HepG2 (cell line): ENCODE measurements at regions not wholly inside any gene's neighbourhood (a gene's known extent, or its start where the extent isn't known, plus 50 kb on each side); places are given as distances from the start of the nearest gene placed in this dataset.
A peak's percentile ranks its signal among the peaks of the same experiment; 100 is the strongest.

Source experiments
- ATAC-seq: fragments of 200-7000 bp; cut with Tn5 transposase; 3 replicates; pipeline ENCODE4 v1.9.1; 2020; ENCODE audit warnings: mild to moderate bottlenecking, moderate library complexity
- BruUV-seq: library from RNA; stranded (reverse); fragments of 400-500 nt; replicated peaks from 2 replicates; lab custom pipeline; 2021; lab: Mats Ljungman, UMichigan
- CTCF ChIA-PET: fragments of 300-600 bp; formaldehyde crosslinking; extraction: SDS; loops from one replicate; lab custom pipeline; 2021; ENCODE audit warnings: low total read pairs, inconsistent platforms, low intra/inter-chr PET ratio; lab: Yijun Ruan, JAX
- POLR2A ChIA-PET: fragments of 350-600 bp; sonication (Branson Sonifier 250); formaldehyde crosslinking; loops from one replicate; lab custom pipeline; 2020; ENCODE audit warnings: antibody characterized with exemption, inconsistent platforms; lab: Yijun Ruan, JAX
- DNase-seq: peaks from one replicate; pipeline ENCODE4 v3.0.0-alpha.2; 2015; ENCODE audit warnings: low spot score
- FAIRE-seq: peaks from 3 replicates; lab custom pipeline; 2011; peaks lifted over from hg19 to GRCh38; lab: Jason Lieb, UNC
- H2AFZ ChIP-seq: one replicate; pipeline ENCODE4 v1.6.1; 2011; ENCODE audit warnings: low read length, inconsistent platforms
- H3K27ac ChIP-seq: fragments of 300-600 bp; 3 replicates; pipeline ENCODE4 v1.8.0; 2011; ENCODE audit warnings: mixed run types, mild to moderate bottlenecking, mixed read lengths, low read length, inconsistent platforms; ENCODE audit not compliant: insufficient read depth; ENCODE audit errors: extremely low read length
- H3K27me3 ChIP-seq, 2 experiments: fragments of 200-600 bp in 1 of 2; 2 replicates in 1 of 2; 3 replicates in 1 of 2; pipeline versions ENCODE4 v1.6.0 to v1.8.0; 2011; ENCODE audit warnings: low read length in 2 of 2, mild to moderate bottlenecking in 2 of 2, moderate library complexity in 2 of 2, inconsistent platforms in 1 of 2; ENCODE audit not compliant: insufficient read depth in 2 of 2, control insufficient read depth in 1 of 2
- H3K36me3 ChIP-seq, 2 experiments: fragments of 200-600 bp in 1 of 2; replicated peaks in 1 of 2; 2 replicates in 1 of 2; 3 replicates in 1 of 2; pipeline versions ENCODE4 v1.5.1 to v1.8.0; 2011; ENCODE audit warnings: low read length in 2 of 2, inconsistent platforms in 1 of 2; ENCODE audit not compliant: insufficient read depth in 2 of 2, control insufficient read depth in 1 of 2
- H3K4me1 ChIP-seq: 2 replicates; pipeline ENCODE4 v1.5.1; 2012; ENCODE audit warnings: low read length, inconsistent platforms; ENCODE audit not compliant: insufficient read depth
- H3K4me2 ChIP-seq: 2 replicates; pipeline ENCODE4 v1.6.0; 2011; ENCODE audit warnings: low read depth, low read length, inconsistent platforms
- H3K4me3 ChIP-seq, 3 experiments: fragments of 200-600 bp in 1 of 3; sonication (generic), shearing (Covaris generic) in 1 of 3; replicated peaks in 1 of 3; 2 replicates each; pipeline ENCODE4 v1.5.1; 2011 to 2016; ENCODE audit warnings: low read length in 3 of 3, inconsistent platforms in 2 of 3, low read depth in 2 of 3, mild to moderate bottlenecking in 2 of 3, control low read depth in 1 of 3, mixed read lengths in 1 of 3; ENCODE audit not compliant: insufficient read depth in 1 of 3
- H3K79me2 ChIP-seq: one replicate; pipeline ENCODE4 v1.6.1; 2011; ENCODE audit warnings: low read length, inconsistent platforms; ENCODE audit not compliant: insufficient read depth
- H3K9ac ChIP-seq: 2 replicates; pipeline ENCODE4 v1.6.0; 2011; ENCODE audit warnings: mild to moderate bottlenecking, low read depth, low read length, inconsistent platforms; ENCODE audit not compliant: insufficient read depth
- H3K9me3 ChIP-seq: 2 replicates; pipeline ENCODE4 v1.5.1; 2012; ENCODE audit warnings: mild to moderate bottlenecking, low read length
- H4K20me1 ChIP-seq: 2 replicates; pipeline ENCODE4 v1.6.0; 2011; ENCODE audit warnings: inconsistent platforms, mild to moderate bottlenecking, low read length, moderate library complexity; ENCODE audit not compliant: insufficient read depth
- CREB1 ChIP-seq, 2 experiments: fragments of 450-650 bp in 1 of 2; IDR thresholded peaks; 2 replicates each; pipeline ENCODE4 v1.6.1; 2016 to 2017; ENCODE audit warnings: control low read depth in 1 of 2, mild to moderate bottlenecking in 1 of 2, missing compliant biosample characterization in 1 of 2, missing genetic modification characterization in 1 of 2
- KAT7 ChIP-seq: IDR thresholded peaks from 2 replicates; pipeline ENCODE4 v1.6.1; 2018; ENCODE audit warnings: borderline replicate concordance, missing compliant biosample characterization
- KLF11 ChIP-seq: IDR thresholded peaks from 2 replicates; pipeline ENCODE4 v1.6.1; 2016; ENCODE audit warnings: missing compliant biosample characterization
- PRPF4 ChIP-seq: fragments of 200-400 bp; formaldehyde crosslinking; IDR thresholded peaks from 2 replicates; pipeline ENCODE4 v1.6.1; 2016; ENCODE audit warnings: low read length, low read depth; ENCODE audit not compliant: poor library complexity, severe bottlenecking
- TCF12 ChIP-seq, 2 experiments: fragments of 450-650 bp in 1 of 2; sonication (generic) in 1 of 2; formaldehyde crosslinking in 1 of 2; IDR thresholded peaks; 2 replicates each; pipeline versions ENCODE4 v1.6.1 to v1.8.0; 2017 to 2022; ENCODE audit warnings: antibody characterized with exemption in 1 of 2, mild to moderate bottlenecking in 1 of 2, missing genetic modification reagents in 1 of 2, moderate library complexity in 1 of 2
- THYN1 ChIP-seq: sonication (generic); formaldehyde crosslinking; IDR thresholded peaks from 2 replicates; pipeline ENCODE4 v1.8.1; 2023; ENCODE audit warnings: low read depth, mild to moderate bottlenecking, moderate library complexity, missing genetic modification reagents, borderline replicate concordance
- ZNF205 ChIP-seq: IDR thresholded peaks from 2 replicates; pipeline ENCODE4 v1.6.1; 2018; ENCODE audit warnings: missing biosample characterization, missing genetic modification reagents
- ZNF343 ChIP-seq: sonication (generic); formaldehyde crosslinking; IDR thresholded peaks from 2 replicates; pipeline ENCODE4 v1.4.0; 2020; ENCODE audit warnings: mild to moderate bottlenecking, missing genetic modification reagents
- ZNF432 ChIP-seq: sonication (generic); formaldehyde crosslinking; IDR thresholded peaks from 2 replicates; pipeline ENCODE4 v1.5.0; 2020; ENCODE audit warnings: missing genetic modification reagents, mild to moderate bottlenecking, borderline replicate concordance
- ZNF557 ChIP-seq: sonication (generic); formaldehyde crosslinking; IDR thresholded peaks from 2 replicates; pipeline ENCODE4 v1.4.0; 2020; ENCODE audit warnings: missing genetic modification reagents
- ZNF670 ChIP-seq: sonication (generic); formaldehyde crosslinking; IDR thresholded peaks from 2 replicates; pipeline ENCODE4 v1.8.0; 2022; ENCODE audit warnings: mild to moderate bottlenecking, missing genetic modification reagents, borderline replicate concordance
- ZNF781 ChIP-seq: sonication (generic); formaldehyde crosslinking; IDR thresholded peaks from 2 replicates; pipeline ENCODE4 v1.5.1; 2020; ENCODE audit warnings: borderline replicate concordance, mild to moderate bottlenecking, missing genetic modification reagents; ENCODE audit errors: not compliant biosample characterization
- ZNF879 ChIP-seq: sonication (generic); formaldehyde crosslinking; IDR thresholded peaks from 2 replicates; pipeline ENCODE4 v1.8.1; 2023; ENCODE audit warnings: missing genetic modification reagents
- WGBS: methylation state at CpG from one replicate; pipeline ENCODE4 v1.1.6; 2017; ENCODE audit warnings: low lambda C conversion rate; 5-methylcytosine and 5-hydroxymethylcytosine counted together
- in situ Hi-C: cut with HindIII; loops from 2 replicates; pipeline ENCODE4 v1.10.0; 2017; ENCODE audit warnings: low pct_unique_long_range_greater_than_20kb; ENCODE audit not compliant: extremely low pct_ligation_motif_present
- intact Hi-C: fragments of 100-400 bp; cut with micrococcal nuclease; formaldehyde crosslinking; loops from one replicate; pipeline ENCODE4 v1.10.0; 2022; ENCODE audit not compliant: unreplicated experiment
- TF ChIP-seq, protein P1 (sequence below): sonication (generic); formaldehyde crosslinking; IDR thresholded peaks from 2 replicates; pipeline ENCODE4 v1.4.0; 2020; ENCODE audit warnings: mild to moderate bottlenecking, low read depth, missing genetic modification reagents
- TF ChIP-seq, protein P2 (sequence below): sonication (generic); formaldehyde crosslinking; conservative IDR thresholded peaks from 2 replicates; pipeline ENCODE4 v1.4.0; 2020; ENCODE audit warnings: mild to moderate bottlenecking, missing genetic modification reagents, moderate library complexity

DNA sequence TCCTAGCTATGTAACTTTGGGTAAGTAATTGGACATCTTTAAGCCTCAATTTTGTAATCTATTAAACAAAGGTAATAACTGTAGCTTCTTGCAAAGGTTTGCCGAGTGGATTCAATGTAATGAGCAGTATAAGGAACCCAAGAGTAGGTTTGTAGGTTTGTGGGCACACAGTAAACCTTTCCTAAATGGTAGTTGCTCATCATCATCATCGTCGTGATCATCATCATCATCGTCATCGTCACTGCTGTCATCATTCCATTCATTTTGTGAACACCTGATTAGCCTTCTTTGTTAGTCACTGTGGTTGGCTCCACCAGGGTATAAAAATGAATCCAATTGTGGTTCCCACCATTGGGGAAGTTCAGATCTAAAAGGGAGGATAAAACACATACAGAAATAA lies 223.1 kb upstream of the KIRREL3 start:
- H3K9ac ChIP-seq, result no peak overlapping the region
- no peak overlapping the region for H3K27ac ChIP-seq
- CTCF ChIA-PET, result no interaction called here
- H3K4me2 ChIP-seq, result no peak overlapping the region
- ATAC-seq (no peak), DNase-seq (no peak), FAIRE-seq (no peak)
- no peaks in the 10 kb centered on the region; the same call in 1 of the 2 replicates for H3K9me3 ChIP-seq
- BruUV-seq, result no TSS peak
- no peaks in the 10 kb centered on the region for H3K4me1 ChIP-seq
- TF ChIP-seq ZNF670 (CRISPR knock-in tag), result no peak
- peak; percentile 84 for TF ChIP-seq CREB1 (IDR thresholded peaks at IDR 0.05)
- no peak for TF ChIP-seq CREB1 (CRISPR knock-in tag; IDR thresholded peaks at IDR 0.05)
- in situ Hi-C loops (no loop called here), intact Hi-C loops (no loop called here)
- H4K20me1 ChIP-seq, result no peaks in the 10 kb centered on the region
- H3K4me3 ChIP-seq, result no peak overlapping the region
- no peaks in the 10 kb centered on the region for H3K27me3 ChIP-seq
- 6% methylated on average over 5 of the region's 5 CpGs for WGBS
- H3K36me3 ChIP-seq, result no peaks in the 10 kb centered on the region
- H3K79me2 ChIP-seq, result no peaks in the 10 kb centered on the region
- H2AFZ ChIP-seq, result no peak overlapping the region
- POLR2A ChIA-PET, result no interaction called here

DNA sequence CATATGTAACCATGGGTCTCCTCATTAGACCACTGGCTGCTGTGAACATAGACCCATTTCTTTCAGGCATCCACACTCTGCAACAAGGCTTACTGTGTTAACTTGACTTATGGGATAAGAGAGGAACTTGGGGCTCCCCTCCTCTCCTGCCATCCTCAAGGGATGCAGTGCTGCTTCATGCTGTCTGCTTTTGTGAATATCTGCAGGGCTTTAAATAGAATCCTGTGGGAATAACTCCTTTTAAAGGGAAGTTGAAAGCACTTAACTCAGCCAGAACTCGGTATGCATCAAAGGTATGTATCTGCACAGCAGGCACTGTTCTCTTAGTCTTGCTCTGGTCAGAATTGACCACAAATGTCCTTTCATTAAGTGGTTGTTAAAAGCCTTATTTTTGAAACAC lies 222.5 kb upstream of the KIRREL3 start:
- no peak overlapping the region for H3K4me3 ChIP-seq
- WGBS, result 0% methylated on average over 1 of the region's 1 CpG
- no peaks in the 10 kb centered on the region for H3K79me2 ChIP-seq
- no peak overlapping the region for H3K9ac ChIP-seq
- no peaks in the 10 kb centered on the region for H4K20me1 ChIP-seq
- H3K4me1 ChIP-seq, result no peaks in the 10 kb centered on the region
- intact Hi-C loops, result no loop called here
- DNase-seq (no peak), ATAC-seq (no peak), FAIRE-seq (no peak)
- H3K27ac ChIP-seq, result no peak overlapping the region
- CTCF ChIA-PET, result no interaction called here
- H3K9me3 ChIP-seq, result no peaks in the 10 kb centered on the region; the same call in 1 of the 2 replicates
- no peaks in the 10 kb centered on the region for H3K36me3 ChIP-seq
- in situ Hi-C loops, result no loop called here
- no peaks in the 10 kb centered on the region for H3K27me3 ChIP-seq
- no peak overlapping the region for H2AFZ ChIP-seq
- POLR2A ChIA-PET, result no interaction called here
- no peak overlapping the region for H3K4me2 ChIP-seq
- no TSS peak for BruUV-seq
- no peak for TF ChIP-seq TCF12 (IDR thresholded peaks at IDR 0.05)
- no peak for TF ChIP-seq TCF12 (CRISPR knock-in tag; IDR thresholded peaks at IDR 0.05)
- TF ChIP-seq, protein P1, sequence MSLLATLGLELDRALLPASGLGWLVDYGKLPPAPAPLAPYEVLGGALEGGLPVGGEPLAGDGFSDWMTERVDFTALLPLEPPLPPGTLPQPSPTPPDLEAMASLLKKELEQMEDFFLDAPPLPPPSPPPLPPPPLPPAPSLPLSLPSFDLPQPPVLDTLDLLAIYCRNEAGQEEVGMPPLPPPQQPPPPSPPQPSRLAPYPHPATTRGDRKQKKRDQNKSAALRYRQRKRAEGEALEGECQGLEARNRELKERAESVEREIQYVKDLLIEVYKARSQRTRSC (CRISPR knock-in tag), result no peak
- TF ChIP-seq ZNF879 (CRISPR knock-in tag), result no peak
- no peak for TF ChIP-seq ZNF205 (CRISPR knock-in tag)
- no peak for TF ChIP-seq ZNF781 (CRISPR knock-in tag)
- TF ChIP-seq ZNF557 (CRISPR knock-in tag), result no peak
- no peak for TF ChIP-seq ZNF432 (CRISPR knock-in tag)
- no peak for TF ChIP-seq THYN1 (CRISPR knock-in tag)
- no peak for TF ChIP-seq ZNF343 (CRISPR knock-in tag)
- no peak for TF ChIP-seq KLF11 (CRISPR knock-in tag)
- TF ChIP-seq, protein P2, sequence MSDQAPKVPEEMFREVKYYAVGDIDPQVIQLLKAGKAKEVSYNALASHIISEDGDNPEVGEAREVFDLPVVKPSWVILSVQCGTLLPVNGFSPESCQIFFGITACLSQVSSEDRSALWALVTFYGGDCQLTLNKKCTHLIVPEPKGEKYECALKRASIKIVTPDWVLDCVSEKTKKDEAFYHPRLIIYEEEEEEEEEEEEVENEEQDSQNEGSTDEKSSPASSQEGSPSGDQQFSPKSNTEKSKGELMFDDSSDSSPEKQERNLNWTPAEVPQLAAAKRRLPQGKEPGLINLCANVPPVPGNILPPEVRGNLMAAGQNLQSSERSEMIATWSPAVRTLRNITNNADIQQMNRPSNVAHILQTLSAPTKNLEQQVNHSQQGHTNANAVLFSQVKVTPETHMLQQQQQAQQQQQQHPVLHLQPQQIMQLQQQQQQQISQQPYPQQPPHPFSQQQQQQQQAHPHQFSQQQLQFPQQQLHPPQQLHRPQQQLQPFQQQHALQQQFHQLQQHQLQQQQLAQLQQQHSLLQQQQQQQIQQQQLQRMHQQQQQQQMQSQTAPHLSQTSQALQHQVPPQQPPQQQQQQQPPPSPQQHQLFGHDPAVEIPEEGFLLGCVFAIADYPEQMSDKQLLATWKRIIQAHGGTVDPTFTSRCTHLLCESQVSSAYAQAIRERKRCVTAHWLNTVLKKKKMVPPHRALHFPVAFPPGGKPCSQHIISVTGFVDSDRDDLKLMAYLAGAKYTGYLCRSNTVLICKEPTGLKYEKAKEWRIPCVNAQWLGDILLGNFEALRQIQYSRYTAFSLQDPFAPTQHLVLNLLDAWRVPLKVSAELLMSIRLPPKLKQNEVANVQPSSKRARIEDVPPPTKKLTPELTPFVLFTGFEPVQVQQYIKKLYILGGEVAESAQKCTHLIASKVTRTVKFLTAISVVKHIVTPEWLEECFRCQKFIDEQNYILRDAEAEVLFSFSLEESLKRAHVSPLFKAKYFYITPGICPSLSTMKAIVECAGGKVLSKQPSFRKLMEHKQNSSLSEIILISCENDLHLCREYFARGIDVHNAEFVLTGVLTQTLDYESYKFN (CRISPR knock-in tag), result no peak
- TF ChIP-seq KAT7 (CRISPR knock-in tag), result no peak
- TF ChIP-seq PRPF4, result no peak
